Ecto neural progenitor cell (in vitro differentiated cells): ENCODE measurements at regions not wholly inside any gene's neighbourhood (a gene's known extent, or its start where the extent isn't known, plus 50 kb on each side); places are given as distances from the start of the nearest gene placed in this dataset.
"Not testable (repeated sequence)": the region's sequence is repeated elsewhere in the genome, so short reads cannot be mapped to it uniquely, and the experiment has no call there.

Source experiments
- DNase-seq: peaks from one replicate; pipeline ENCODE4 v3.0.0-alpha.2; 2018; ENCODE audit warnings: low spot score

GRCh38 chr12:131378176-131378842, 332.6 kb upstream of the SFSWAP start:
- DNase-seq, result peak; percentile 43

- peak; percentile 46 for DNase-seq
Measured at GRCh38 chr12:131378861-131379665, 331.8 kb upstream of the SFSWAP start.

DNA sequence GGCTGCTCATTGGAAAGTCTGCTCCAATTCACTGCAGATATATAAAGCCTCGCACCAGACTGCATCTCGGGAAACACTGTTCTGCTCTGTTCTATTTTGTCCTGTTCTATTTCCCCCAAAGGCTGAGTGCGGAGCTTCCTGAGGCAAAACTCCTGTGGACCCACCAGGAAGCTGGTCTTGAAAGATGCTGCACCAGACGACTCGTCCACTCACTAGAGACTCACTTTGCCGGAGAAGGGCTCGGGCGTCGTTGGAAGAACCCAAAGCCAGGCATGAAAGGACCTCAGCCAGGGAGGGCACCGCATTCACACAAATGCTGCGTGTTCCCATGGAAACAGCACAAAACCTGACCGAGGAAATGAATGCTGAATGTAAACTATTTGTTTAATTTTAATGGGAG, 331.2 kb upstream of the SFSWAP start:
- DNase-seq, result peak; percentile 64

DNA sequence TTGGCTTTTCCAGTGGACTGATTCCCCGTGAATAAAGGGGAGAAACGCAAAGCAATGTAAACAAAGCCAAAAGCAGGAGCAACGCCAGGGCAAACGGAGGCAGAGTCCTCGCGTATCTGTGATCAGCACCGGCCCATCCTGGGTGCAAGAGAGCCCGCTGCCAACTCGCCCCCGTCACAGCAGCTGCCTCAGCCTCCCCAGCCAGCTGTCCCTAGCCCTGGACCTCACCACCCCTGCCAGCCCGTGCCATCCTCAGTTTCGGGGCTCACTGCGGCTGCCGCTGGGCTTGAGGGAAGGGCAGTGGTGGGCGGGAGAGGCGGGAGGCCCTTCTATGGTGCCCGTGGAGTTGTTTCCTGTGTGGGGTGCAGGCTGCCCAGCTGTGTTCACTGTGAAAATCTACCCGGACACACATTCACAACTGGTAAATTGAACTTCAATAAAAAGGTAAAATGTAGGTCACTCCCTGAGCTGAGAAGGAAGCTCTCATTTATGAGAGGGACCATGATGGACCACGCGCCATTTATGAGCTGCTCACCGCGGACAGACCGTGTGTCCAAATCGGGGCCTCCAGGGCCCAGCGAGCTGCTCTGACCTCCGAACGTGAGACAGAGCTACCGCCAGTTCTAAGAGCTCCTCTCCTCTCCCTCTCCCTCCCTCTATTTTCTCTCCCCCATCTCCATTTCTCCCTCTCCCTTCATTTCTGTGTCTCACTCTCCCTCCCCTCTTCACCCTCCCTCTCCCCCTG, 330.5 kb upstream of the SFSWAP start:
- peak; percentile 55 for DNase-seq

DNA sequence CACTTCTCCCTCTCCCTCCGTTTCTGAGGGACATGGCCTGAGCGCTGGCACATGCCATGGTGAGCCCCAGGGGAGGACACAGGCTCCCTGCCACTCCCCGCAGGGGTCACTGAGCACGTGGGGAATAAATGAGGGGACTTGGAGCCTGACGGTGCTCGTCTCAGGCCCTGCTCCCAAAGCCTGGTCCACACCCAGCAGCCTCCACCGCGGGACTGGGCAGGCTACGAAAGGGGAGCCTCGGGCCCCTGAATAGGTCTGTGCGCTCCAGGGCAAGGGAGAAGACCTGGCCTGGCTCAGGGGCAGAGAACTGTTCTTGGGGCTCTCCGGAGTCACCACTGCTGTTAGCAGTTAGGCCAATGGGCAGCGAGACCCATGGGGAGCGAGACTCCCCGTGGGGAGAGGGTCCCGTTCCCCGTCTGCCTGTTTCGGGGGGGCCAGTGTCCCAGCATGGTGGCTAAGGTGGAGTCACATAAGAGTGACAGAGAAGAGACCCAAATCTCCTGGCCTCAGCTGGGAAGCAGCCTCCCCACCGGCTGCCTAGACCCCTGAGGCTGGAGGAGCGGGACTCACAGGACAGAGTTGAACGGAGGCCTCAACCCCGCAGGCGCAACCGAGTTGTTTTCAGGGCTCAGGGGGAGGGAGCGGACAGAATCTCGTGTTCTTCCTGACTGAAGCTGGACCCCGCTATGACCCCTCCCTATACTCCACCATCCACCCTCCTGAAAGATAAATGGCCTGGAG, 329.8 kb upstream of the SFSWAP start:
- DNase-seq, result peak; percentile 61

- no peak for DNase-seq
Measured at GRCh38 chr12:131381716-131382430, 329.0 kb upstream of the SFSWAP start.

DNA sequence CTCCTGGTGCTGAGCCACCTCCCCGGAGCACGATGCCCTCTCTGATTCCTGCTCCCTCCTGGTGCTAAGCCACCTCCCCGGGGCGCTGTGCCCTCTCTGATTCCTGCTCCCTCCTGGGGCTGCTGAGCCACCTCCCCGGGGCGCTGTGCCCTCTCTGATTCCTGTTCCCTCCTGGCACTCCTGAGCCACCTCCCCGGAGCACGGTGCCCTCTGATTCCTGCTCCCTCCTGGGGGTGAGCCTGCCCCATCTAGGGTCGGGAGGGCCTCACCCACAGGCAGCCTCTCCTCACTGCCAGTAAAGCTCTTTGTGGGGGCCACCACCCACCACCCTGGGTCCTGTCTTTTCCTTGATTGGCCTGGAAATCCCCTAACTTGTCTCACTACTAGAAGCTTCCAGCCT, 327.6 kb upstream of the SFSWAP start:
- no peak for DNase-seq

DNA sequence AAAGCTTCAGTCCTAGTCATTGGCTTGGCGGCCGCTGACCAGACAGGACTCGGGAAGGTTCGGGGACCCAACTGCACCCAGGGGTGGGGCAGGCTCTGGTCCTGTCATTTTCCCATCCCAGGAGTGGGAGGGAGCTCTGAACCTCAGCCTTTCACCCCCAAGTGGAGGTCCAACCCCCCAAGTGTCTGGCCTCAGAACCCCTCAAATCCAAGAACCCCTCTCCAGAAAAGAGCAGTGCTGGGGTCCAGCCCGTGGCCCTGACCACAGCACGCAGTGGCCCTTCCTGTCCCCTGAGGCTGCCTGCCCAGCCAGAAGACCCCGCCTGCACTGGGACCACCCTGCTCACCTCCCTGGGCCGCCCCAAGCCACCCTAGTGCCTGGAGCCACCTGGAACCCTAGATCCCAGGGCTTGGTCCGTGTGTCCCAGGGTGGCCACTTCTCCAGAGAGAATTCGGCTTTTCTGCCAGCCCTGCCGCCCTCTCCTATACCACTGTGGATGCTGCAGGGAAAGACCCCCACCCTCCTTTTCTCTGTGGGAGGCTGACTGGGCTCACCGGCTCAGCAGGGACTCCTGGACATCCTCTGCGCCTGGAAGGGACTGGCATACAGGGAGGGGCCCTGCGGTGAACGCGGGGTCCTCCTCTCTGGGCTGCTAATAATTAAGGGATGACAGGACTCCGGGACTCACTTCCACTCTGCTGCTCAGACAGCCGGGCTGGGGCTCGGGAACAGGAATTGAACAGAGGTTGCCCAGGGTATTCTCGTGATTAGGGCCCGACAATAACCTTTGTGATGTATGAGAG, 326.9 kb upstream of the SFSWAP start:
- no peak for DNase-seq

GRCh38 chr12:131384544-131384855, 326.4 kb upstream of the SFSWAP start:
- DNase-seq, result no peak

DNA sequence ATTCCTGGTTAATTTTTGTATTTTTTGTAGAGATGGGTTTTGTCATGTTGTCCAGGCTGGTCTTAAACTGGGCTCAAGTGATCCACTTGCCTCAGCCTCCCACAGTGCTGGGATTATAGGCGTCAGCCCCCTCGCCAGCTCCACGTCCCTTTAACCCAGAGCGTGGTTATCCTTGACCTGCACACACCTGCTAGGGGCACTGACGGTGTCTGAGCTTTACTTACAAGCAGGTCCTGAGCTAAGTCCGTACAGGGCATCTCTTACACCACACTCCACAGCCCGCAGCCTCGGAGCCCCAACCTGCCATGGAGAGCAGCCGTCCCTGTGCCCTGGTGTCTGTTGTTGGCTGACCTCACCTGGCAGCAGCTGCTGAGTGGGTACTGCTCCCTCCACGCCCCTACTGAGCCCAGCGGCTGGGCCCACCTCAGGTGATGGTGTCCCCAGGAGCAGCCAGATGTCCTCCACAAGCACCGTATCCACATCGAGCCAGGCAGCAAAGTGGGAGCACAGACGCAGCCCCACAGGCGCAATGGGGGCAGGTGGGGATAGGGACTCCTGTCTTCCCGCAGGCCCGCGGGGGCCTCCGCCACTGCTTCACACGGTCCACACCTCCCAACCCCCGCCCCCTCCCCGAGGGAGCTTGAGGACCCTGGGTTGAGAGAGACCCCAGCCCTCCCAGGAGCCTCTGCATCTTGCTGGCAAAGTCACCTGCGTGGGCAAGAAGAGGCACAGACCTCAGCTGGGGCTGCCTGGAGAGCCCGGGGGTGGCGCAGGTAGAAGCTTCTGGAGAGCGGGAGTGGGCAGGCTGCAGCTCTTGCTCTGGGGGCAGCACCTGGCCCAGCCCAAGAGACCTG, 325.4 kb upstream of the SFSWAP start:
- DNase-seq, result no peak

DNA sequence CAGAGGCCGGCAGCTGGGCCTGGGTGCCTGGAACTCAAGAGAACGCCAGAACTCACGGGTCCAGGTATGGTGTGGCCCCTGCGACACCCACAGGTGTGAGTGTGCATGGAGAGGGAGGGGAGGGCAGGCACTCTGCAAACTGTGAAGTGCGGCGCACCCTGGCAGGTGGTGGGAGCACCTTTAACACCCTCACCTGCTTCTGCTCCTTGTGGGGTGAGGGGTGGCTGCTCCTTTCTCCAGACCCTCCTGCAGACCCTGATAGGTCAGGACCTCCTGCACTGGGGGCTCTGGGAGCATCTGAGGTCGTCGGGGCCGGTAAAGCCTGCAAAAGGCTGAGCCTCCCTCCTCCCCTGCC, 324.7 kb upstream of the SFSWAP start:
- DNase-seq, result no peak

GRCh38 chr12:131386781-131387180, 324.1 kb upstream of the SFSWAP start:
- no peak for DNase-seq

- no peak for DNase-seq
Measured at GRCh38 chr12:131387281-131388163, 323.4 kb upstream of the SFSWAP start.

DNA sequence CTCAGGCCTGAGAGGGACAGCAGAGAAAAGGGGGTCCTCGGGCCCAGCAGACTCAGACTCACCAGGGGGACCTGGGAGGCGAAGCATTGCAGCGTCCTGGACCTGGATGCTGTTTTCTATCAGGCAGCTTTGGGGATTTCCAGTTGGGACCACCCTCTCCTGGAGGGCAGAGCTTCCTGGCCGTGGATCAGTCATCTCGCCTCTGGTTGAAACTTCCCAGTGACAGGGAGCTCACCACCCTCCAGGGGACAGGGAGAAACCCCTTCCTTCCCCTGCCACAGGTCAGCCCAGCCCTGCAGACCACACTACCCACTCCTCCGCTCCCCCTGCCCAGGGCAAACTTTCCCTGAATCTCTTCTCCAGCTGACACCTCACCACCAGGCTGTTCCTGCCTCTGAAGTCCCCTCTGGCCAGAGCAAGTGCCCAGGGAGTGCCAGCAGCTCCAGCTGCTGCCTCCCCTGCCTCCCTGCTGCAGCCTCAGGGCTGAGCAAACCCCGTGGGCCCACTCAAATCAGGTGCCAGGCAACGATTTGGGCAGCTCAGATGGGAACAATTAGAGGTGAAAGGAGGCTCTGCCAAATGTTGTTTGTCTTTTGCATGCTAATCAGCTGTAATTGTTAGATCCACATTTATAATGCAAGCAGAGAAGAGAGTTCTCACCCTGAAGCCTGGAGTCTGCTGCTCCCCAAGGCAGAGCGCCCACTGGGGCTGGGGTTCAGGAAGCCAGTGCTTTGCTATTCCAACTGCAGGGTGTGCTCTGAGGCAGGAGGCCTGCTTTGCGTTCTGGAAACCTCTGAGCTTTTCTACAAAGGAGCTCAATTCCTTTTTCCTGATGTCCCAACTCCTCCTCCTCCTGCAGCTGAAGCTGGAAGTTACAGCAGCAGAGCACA, 322.5 kb upstream of the SFSWAP start:
- DNase-seq, result not testable (repeated sequence)

- DNase-seq, result no peak
Measured at GRCh38 chr12:131389054-131390013, 321.6 kb upstream of the SFSWAP start.

DNA sequence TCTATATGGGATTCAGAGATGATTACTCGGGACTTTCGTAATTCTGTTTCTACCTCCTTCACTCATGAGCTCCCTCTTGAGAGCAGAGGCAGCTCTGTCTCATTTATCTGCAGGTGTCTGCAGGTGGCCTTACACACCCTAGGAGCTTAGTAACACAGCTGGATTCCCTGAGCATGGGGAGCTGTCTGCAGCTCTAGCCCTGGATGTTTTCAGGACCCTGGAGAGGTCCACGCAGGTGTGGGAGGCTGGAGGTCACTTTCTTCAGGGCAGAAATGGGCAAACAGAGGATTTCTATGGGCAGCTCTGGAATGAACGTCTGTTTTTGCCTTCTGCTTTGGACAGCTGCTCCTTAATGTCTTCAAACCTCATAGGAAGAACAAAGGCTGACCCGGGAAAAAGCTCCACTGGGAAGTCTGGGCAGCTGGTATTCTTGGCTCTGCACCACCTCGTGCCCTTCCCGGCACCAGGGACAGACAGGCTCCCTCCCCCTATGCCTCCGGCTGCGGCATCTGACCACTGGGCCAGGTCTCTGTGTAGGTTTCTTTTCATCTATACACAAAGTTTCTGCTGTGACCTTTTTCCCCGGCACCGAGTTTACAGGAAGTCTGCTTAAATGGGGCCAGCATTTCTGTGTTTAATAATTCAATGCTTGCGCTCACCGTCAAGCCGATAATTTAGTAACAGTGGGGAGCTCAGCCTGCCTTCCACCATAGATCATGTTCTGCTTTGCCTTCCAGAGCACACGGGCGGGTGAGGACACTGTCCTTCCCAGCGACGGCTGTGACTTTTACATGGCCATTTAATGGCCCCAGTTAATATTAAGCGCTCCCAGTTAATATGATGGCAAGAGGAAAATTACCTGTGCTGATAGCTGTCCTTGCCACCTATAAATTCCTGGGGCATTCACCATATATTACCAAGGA, 320.2 kb upstream of the SFSWAP start:
- DNase-seq, result peak; percentile 77
